HepG2 (cell line): ENCODE measurements at regions not wholly inside any gene's neighbourhood (a gene's known extent, or its start where the extent isn't known, plus 50 kb on each side); places are given as distances from the start of the nearest gene placed in this dataset.
A peak's percentile ranks its signal among the peaks of the same experiment; 100 is the strongest.

Source experiments
- ARID5B ChIP-seq: IDR thresholded peaks from 2 replicates; pipeline ENCODE4 v1.4.0; 2020; ENCODE audit warnings: mild to moderate bottlenecking, missing genetic modification reagents
- CEBPG ChIP-seq: IDR thresholded peaks from 2 replicates; pipeline ENCODE4 v1.6.1; 2016
- FOXO1 ChIP-seq: sonication (generic); formaldehyde crosslinking; IDR thresholded peaks from 2 replicates; pipeline ENCODE4 v1.4.0; 2020; ENCODE audit warnings: missing genetic modification reagents
- FOXP4 ChIP-seq: sonication (generic); formaldehyde crosslinking; IDR thresholded peaks from 2 replicates; pipeline ENCODE4 v1.4.0; 2020; ENCODE audit warnings: missing genetic modification reagents
- HNF4G ChIP-seq, 2 experiments: sonication (generic) in 1 of 2; formaldehyde crosslinking in 1 of 2; IDR thresholded peaks; 2 replicates each; pipeline versions ENCODE4 v1.4.0 to v1.6.1; 2011 to 2020; ENCODE audit warnings: borderline replicate concordance in 2 of 2, low read depth in 2 of 2, mild to moderate bottlenecking in 2 of 2, low read length in 1 of 2, missing genetic modification reagents in 1 of 2, moderate library complexity in 1 of 2
- KAT8 ChIP-seq: IDR thresholded peaks from 2 replicates; pipeline ENCODE4 v1.6.1; 2016; ENCODE audit warnings: missing genetic modification reagents, missing compliant biosample characterization
- MXI1 ChIP-seq: IDR thresholded peaks from 3 replicates; pipeline ENCODE4 v1.6.1; 2012; ENCODE audit warnings: low read depth, low read length, inconsistent platforms, borderline replicate concordance
- SAP130 ChIP-seq: IDR thresholded peaks from 2 replicates; pipeline ENCODE4 v1.6.1; 2016; ENCODE audit warnings: low read depth
- TCF12 ChIP-seq, 2 experiments: fragments of 450-650 bp in 1 of 2; sonication (generic) in 1 of 2; formaldehyde crosslinking in 1 of 2; IDR thresholded peaks; 2 replicates each; pipeline versions ENCODE4 v1.6.1 to v1.8.0; 2017 to 2022; ENCODE audit warnings: antibody characterized with exemption in 1 of 2, mild to moderate bottlenecking in 1 of 2, missing genetic modification reagents in 1 of 2, moderate library complexity in 1 of 2
- ZGPAT ChIP-seq: IDR thresholded peaks from 2 replicates; pipeline ENCODE4 v1.6.1; 2016; ENCODE audit warnings: mild to moderate bottlenecking
- ZNF12 ChIP-seq: sonication (generic); formaldehyde crosslinking; IDR thresholded peaks from 2 replicates; pipeline ENCODE4 v1.5.0; 2020; ENCODE audit warnings: missing genetic modification reagents
- ZNF224 ChIP-seq: sonication (generic); formaldehyde crosslinking; IDR thresholded peaks from 2 replicates; pipeline ENCODE4 v1.5.0; 2020; ENCODE audit warnings: mild to moderate bottlenecking, missing genetic modification reagents
- ZNF280D ChIP-seq: sonication (generic); formaldehyde crosslinking; IDR thresholded peaks from 2 replicates; pipeline ENCODE4 v1.5.1; 2020; ENCODE audit warnings: mild to moderate bottlenecking, missing genetic modification reagents
- ZNF687 ChIP-seq: sonication (generic); formaldehyde crosslinking; IDR thresholded peaks from 2 replicates; pipeline ENCODE4 v1.5.1; 2020; ENCODE audit warnings: mild to moderate bottlenecking, missing genetic modification reagents, moderate library complexity

GRCh38 chr5:57718155-57718554, 235.5 kb upstream of the ACTBL2 start (continued):
- TF ChIP-seq SAP130 (CRISPR knock-in tag), result 0 out of 2 replicates have a peak, but pooled peaks have one; percentile 30
- 0 out of 2 replicates have a peak, but pooled peaks have one; percentile 36 for TF ChIP-seq ZNF12
- peak; percentile 94 for TF ChIP-seq ARID5B (CRISPR knock-in tag)
- peak; percentile 54 for TF ChIP-seq HNF4G (IDR thresholded peaks at IDR 0.05; ENCODE audit: borderline replicate concordance, low read depth, low read length)
- peak; percentile 61; the same call in 1 of the 2 replicates for TF ChIP-seq HNF4G (CRISPR knock-in tag; IDR thresholded peaks at IDR 0.05; ENCODE audit: borderline replicate concordance, low read depth)
- TF ChIP-seq TCF12 (IDR thresholded peaks at IDR 0.05), result no peak
- no peak for TF ChIP-seq TCF12 (CRISPR knock-in tag; IDR thresholded peaks at IDR 0.05)
- TF ChIP-seq ZNF224 (CRISPR knock-in tag), result no peak
- 0 out of 2 replicates have a peak, but pooled peaks have one; percentile 77 for TF ChIP-seq ZNF280D (CRISPR knock-in tag)
- TF ChIP-seq MXI1, result no peak
- no peak for TF ChIP-seq ZNF687 (CRISPR knock-in tag)
- peak; percentile 85 for TF ChIP-seq CEBPG (CRISPR knock-in tag)
- peak; percentile 61 for TF ChIP-seq ZGPAT (CRISPR knock-in tag)
- 0 out of 2 replicates have a peak, but pooled peaks have one; percentile 31 for TF ChIP-seq FOXP4 (CRISPR knock-in tag)
- peak; percentile 32; the same call in 1 of the 2 replicates for TF ChIP-seq FOXO1
- TF ChIP-seq KAT8 (CRISPR knock-in tag), result peak; percentile 40; the same call in 1 of the 2 replicates
